Effector CD8-positive, alpha-beta T cell (primary cell): ENCODE measurements at regions not wholly inside any gene's neighbourhood (a gene's known extent, or its start where the extent isn't known, plus 50 kb on each side); places are given as distances from the start of the nearest gene placed in this dataset.
"Not testable (repeated sequence)": the region's sequence is repeated elsewhere in the genome, so short reads cannot be mapped to it uniquely, and the experiment has no call there.

Experiments used
- DNase-seq: peaks from one replicate; lab custom pipeline; 2025; lab: John Stamatoyannopoulos, UW

DNA sequence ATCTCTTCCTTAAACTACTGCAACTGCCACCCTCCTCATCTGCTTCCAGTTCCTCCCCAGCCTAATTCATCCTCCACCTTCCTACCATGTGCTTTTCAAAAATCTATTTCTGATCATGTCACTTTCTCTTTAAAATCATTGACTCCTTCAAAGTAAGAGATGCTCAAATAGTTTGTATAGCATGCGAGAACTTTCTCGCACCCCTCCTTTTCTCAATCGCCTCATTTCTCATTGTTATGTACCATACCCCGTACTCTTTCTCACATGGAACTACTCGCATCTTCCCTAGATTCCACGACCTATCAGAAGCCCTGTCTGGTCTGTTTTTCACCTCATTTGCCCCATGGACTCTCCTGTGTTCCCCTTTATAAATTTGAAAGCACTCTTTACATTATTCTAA, 238.2 kb downstream of the NRIP1 start:
- DNase-seq, result no peak

DNA sequence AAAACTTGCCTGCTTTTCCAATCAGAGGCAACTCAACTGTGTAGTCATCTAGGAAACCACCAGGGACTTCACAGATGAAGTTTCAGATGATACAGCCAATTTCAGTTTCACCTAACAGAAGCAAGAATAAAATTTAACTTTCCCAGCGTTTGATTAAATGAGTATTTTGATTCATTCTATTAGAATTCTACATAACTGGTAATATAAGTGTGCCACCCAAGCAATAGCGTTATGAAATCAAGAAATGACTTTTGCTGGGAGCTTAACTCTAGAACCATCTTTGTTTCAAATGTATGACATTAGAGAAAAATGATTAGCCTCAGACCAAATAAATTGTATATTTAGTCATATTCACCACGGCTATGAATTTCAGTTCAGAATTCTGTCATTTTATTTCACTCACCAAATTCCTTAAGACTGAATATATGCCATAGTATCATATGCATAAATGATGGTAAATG, 239.3 kb downstream of the NRIP1 start:
- DNase-seq, result no peak

- no peak for DNase-seq
Observed at GRCh38 chr21:14824126-14824525, 240.7 kb downstream of the NRIP1 start.

DNA sequence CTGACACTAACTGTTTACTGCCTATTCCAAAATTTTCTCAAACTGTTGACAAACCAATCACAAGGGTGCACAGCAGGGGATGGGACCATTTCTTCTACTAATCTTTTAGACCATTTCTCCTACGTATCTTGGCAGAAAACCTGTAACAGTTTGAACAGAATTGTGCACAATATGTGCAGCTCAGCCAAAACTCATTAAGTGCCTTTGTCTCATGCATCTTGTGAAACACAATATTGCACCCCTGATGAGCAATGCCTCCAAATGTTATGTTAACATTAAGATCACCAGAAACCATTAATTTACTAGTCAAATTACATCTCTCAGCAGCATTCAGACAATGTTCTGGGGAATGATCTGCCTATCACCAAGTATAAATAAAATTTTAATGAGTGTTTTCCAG, 247.5 kb downstream of the NRIP1 start:
- DNase-seq, result no peak

DNA sequence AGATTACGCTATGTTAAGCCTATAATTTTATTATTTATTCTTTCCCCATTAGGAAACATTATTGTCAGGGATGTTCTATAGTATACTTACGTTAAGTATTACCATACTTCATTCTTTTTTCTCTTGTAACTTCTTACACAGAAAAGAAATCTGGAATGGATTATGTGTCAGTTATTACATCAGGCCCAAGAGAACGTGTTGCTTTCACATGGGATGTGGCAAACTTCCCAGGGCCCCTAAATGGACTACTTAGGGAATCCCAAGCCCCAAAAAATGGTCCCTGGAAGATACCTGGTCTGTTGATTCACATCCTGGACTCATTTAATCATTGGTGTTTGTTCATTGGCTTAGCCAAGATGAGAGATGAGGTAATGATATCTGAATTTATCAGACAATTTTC, 249.8 kb downstream of the NRIP1 start:
- DNase-seq, result no peak

- no peak for DNase-seq
Observed at GRCh38 chr21:14814282-14814681, 250.5 kb downstream of the NRIP1 start.

- not testable (repeated sequence) for DNase-seq
Observed at GRCh38 chr21:14804170-14804569, 258.1 kb upstream of the SAMSN1 start.

DNA sequence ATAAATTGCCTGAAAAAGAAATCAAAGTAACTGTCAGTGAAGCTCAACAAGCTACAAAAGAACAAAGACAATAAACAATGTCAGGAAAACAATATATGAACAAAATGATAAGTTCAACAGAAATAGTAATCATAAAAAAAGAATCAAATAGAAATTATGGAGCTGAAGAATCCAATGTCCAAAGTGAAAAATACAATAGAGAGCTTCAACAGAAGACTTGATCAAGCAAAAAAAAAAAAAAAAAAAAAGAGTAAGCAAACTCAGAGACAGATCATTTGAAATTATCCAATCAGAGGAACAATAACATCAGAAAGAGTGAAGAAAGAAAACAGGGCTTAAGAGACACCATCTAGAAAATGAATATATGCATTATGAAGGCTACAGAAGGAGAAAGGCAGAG, 251.4 kb upstream of the SAMSN1 start:
- no peak for DNase-seq

DNA sequence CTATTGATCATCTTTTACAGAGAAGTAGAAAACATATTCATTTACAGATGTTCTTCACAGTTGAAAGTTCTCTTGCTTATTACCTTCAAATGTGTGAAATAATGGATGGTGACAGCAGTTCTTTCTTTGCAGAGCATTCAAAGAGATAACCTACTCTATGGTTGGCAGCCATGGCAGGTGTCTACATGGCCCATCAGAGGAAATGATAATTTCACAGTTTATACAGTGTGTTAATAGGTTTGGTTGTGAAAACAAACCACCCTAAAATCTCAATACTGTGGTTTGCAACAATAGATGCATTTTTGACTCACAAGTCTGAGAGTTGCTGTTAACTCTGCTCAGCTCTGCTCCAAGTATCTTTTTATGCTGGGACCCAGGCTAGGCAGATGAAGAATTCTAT, 241.2 kb upstream of the SAMSN1 start:
- DNase-seq, result no peak

DNA sequence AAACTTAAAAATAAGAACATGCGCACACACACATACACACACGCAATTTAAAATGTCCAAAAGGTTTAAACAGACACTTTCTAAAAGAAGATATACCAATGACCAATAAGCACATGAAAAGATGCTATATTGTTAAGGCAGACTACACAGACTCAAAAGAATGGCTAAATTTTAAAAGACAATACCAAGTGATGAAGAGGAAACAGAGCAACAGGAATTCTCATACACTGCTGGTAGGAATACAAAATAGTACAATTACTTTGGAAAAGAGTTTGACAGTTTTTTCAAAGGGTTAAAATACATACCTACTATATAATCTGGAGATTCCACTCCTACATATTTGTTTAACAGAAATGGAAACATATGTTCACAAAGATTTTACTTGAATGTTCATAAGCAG, 239.6 kb upstream of the SAMSN1 start:
- DNase-seq, result no peak

GRCh38 chr21:14773777-14774345, 227.7 kb upstream of the SAMSN1 start:
- DNase-seq, result peak; percentile 22

DNA sequence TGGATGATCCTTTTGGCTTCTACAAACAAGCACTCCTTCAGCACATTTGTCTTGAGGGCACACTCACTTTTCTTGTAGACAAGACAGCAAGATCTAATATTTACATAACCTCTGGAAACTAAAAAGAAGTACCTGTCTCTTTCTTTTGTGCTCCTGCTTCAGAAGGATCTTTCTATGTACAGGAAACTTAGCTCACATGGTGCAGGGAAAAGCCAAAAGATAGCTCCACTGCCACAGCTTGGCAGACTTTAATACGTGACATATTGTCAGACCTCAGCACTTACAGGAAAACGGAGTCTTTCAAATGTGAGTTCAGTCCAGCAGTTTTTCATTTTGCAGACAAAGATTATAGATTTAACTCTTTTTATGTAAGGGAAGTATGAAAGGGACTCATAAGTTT, 225.5 kb upstream of the SAMSN1 start:
- DNase-seq, result no peak

DNA sequence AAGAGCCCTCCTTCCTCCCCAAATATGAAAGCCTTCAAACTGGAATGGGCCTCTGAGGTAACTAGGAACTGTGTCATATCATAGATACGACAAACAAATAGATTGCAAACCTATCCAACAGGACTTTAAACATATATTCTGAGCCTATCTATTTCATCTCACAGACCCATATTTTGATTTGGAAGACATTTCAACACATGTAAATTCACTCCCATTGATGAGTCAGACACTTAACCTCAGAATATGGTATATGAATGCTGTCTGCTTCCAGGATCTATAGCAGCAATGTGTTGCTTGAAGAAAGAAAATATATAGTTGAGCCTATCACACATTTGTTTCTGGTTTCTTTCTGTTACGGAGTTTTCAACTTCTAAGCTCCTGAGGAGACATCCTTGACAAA, 221.9 kb upstream of the SAMSN1 start:
- no peak for DNase-seq

DNA sequence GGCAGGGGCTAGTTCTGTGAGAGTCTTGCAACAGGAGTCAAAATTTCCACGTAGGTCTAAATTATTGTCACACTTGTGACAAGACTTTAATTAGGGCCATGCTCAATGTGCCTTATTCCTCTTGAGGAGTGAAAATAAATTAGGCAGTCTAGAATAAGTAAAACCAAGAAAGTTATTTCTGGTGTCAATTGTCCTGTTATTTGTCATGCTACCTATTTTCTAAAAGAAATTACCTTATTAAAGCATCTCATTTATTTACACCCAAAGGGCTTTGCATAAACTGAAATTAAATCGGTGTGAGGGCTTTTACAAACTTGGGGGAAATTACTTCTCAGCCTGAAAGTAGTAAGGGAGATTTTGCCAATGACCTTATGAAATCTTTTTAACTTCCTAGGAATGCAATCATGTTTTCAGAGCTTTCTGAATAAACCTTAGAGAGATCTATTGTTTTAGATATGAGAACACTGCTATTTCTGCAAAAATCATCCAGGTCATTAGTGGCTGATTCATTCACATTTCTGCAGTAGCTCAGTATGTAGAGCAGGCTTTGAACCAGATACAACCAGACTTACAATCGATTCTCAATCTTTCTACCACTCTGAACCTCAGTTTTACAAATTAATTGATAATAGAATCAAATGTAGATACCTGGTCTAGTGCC, 221.2 kb upstream of the SAMSN1 start:
- no peak for DNase-seq

GRCh38 chr21:14766241-14766640, 220.1 kb upstream of the SAMSN1 start:
- no peak for DNase-seq

- DNase-seq, result no peak
Observed at GRCh38 chr21:14763695-14764064, 217.6 kb upstream of the SAMSN1 start.

DNA sequence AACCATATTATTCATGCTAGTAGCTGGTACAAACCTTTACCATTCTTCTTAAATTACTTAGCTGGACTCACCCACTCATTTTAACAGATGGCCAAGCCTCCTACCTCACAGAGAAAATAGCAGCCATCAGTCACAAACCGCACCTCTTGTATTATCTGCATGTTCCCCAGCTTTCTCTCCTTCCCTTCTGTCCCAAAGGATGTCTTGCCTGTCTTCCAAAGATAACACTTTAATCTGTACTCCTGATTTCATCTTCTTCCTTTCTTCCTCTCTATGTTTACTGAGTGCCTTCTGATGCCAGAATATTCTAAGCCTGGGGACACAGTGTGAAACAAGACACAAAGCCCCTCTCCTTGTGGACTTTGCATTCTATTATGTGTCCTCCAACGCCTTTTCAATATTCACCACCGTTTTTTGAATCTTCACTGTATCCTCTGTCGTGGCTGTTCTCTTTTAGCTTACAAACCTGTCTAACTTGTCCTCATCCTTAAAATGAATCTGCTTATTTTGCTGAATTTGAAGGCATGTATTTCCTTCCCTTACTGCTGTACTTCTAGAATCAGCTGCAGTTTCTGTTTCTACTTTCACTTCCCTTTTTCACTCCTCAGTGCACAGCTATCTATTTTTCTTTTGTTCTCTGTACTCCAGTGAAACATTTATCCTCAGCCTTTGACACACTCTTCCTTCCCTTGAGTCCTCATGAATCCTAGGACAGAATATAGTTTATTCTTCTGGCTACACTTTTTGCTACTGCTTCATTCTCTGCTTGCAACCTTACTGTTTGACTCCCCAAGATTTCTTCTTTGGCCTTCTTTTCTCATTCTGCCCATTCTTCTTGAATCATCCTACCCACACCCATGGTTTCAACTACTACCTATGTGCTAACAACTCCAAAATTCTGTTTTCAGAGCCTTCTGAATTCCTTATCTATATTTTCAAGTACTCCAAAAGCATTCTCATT, 216.9 kb upstream of the SAMSN1 start:
- no peak for DNase-seq

DNA sequence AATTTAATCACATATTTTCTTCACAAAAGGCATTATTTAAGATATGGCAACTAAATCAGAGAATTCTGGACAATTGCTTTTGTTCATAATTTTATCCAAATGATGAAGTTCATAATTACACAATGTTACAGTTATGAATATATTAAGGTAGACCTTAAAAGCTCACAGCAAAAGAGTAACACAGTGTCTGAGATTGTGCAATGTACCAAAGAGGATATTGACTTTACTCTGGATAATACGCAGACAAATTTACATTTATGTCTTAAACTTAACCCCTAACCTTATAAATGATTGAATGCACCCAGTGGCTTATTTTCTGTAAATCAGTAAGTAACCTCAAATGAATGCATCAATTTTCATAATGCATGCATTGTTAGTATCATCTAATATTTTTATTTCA, 216.2 kb upstream of the SAMSN1 start:
- DNase-seq, result no peak

- DNase-seq, result no peak
Observed at GRCh38 chr21:14759285-14759684, 213.2 kb upstream of the SAMSN1 start.

DNA sequence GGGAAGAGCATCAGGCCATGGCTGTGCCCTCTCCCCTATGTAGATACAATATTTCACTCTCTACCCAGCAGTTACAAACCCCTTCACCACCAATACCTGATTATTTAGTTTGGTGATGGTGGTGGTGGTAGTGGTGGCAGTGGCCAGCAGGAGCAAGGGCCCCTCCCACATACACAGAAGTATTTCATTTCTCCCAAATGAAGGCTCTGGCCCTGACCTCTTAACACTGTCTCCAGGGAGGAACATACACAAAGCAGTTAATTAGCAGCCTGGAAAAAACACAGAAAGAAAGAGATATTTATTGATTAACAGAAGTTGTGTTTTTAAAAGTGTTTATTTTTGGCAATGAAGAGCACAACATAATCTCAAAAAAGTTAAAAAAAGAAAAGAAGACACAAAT, 212.7 kb upstream of the SAMSN1 start:
- no peak for DNase-seq

DNA sequence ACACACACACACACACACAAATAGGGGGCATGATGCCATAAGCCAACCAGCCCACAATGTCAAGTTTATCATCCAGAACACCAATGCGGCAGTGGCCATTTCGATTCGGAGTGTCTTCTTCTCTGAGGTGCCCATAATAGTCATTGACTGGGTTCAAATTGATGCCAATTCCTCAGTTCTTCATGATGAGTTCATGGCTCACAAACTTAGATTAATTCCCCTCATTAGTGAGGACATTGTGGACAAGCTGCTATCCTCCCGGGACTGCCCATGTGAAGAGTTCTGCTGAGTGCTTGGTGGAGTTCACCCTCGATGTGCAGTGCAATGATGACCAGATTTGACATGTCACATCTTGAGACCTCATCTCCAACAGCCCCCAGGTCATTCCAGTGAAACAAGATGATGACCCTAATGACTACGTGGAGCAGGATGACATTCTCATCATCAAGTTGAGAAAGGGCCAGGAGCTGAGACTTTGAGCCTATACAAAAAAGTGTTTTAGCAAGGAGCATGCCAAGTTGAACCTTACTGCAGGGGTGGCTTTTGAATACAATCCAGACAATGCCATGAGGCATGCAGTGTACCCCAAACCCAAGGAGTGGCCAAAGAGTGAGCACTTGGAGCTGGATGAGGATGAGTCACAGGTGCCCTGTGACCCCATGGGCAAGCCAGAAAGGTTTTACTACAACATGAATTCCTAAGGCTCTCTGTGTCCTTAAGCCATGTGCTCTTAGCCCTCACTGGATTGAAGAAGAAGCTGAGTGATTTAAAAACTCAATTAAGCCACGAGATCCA, 211.6 kb upstream of the SAMSN1 start:
- no peak for DNase-seq

DNA sequence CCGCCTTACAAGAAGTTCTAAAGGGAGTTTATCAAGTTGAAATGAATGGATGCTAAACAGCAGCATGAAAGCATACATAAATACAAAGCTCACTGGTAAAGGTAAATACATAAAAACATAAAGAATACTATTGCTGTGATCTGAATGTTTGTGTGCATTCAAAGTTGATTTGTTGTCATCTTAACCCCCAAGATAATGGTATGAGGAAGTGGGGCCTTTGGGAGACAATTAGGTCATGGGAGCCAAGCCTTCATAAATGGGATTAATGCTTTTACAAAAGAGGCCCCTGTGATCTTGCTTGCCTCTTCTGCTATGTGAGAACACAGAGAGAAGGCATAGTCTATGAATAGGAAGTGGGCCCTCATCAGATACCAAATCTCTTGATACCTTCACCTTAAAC, 209.0 kb upstream of the SAMSN1 start:
- no peak for DNase-seq
